Testis (tissue), 2 donors: ENCODE measurements at regions not wholly inside any gene's neighbourhood (a gene's known extent, or its start where the extent isn't known, plus 50 kb on each side); places are given as distances from the start of the nearest gene placed in this dataset.
"Not testable (repeated sequence)": the region's sequence is repeated elsewhere in the genome, so short reads cannot be mapped to it uniquely, and the experiment has no call there.

Experiments
- DNase-seq: peaks from one replicate; pipeline ENCODE4 v3.0.0-alpha.2; 2019
- H3K27ac ChIP-seq, 2 donors: fragments of 200-600 bp; sonication (generic); one replicate each; pipeline ENCODE4 v1.5.1; 2019
- H3K27me3 ChIP-seq: fragments of 200-600 bp; sonication (generic); one replicate; pipeline ENCODE4 v1.5.1; 2019
- H3K36me3 ChIP-seq: fragments of 200-600 bp; sonication (generic); one replicate; pipeline ENCODE4 v1.5.1; 2017; ENCODE audit warnings: low read depth; ENCODE audit errors: missing control alignments
- H3K4me1 ChIP-seq: fragments of 200-600 bp; sonication (generic); one replicate; pipeline ENCODE4 v1.5.1; 2019
- H3K4me3 ChIP-seq, 2 donors: fragments of 200-600 bp; sonication (generic); one replicate each; pipeline ENCODE4 v1.5.1; 2017 to 2019
- H3K9me3 ChIP-seq: fragments of 200-600 bp; sonication (generic); one replicate; pipeline ENCODE4 v1.5.1; 2017
- POLR2A ChIP-seq: fragments of 450-650 bp; IDR thresholded peaks from one replicate; pipeline ENCODE4 v1.6.1; 2017; ENCODE audit warnings: antibody characterized with exemption, mild to moderate bottlenecking, moderate library complexity
- WGBS, 2 donors: methylation state at CpG; one replicate each; pipeline ENCODE4 v1.1.5; 2018; 5-methylcytosine and 5-hydroxymethylcytosine counted together
- intact Hi-C: fragments of 100-400 bp; cut with DNase I; formaldehyde crosslinking; loops from one replicate; pipeline ENCODE4 v1.15.1; 2023; ENCODE audit warnings: low total_unique reads
- TF ChIP-seq, protein P1 (sequence below), 3 experiments: fragments of 450-650 bp in 2 of 3; fragments of 200-600 bp in 1 of 3; sonication (generic) in 1 of 3; IDR thresholded peaks; one replicate each; pipeline ENCODE4 v1.5.1; 2016 to 2019; ENCODE audit warnings: antibody characterized with exemption in 3 of 3, mild to moderate bottlenecking in 2 of 3, moderate library complexity in 1 of 3

DNA sequence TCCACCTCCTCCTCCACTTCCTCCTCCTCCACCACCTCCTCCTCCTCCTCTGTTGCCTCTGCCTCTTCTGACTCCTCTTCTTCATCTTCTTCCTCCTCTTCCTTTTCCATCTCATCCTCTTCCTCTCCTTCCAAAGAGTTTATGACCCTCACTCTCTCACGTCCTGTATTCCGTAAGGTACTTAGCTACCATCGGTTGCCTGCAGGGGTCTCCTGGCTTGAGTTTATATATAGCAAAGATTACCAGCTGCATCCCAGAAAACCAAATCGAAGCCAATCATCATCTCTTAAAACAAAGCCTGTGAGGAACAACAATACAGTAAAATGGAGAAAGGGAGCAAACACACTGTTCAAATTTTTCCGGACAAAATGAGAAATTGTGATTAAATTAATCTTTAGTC is 317.4 kb downstream of the C3orf38 start:
- intact Hi-C loops = no loop called here
- Histone ChIP-seq H3K4me3 (no peak overlapping the region), H3K27me3 (no peaks in the 10 kb centered on the region), H3K27ac (no peak overlapping the region), H3K9me3 (no peaks in the 10 kb centered on the region), H3K36me3 (no peaks in the 10 kb centered on the region), H3K4me1 (no peaks in the 10 kb centered on the region)
- no peak for DNase-seq
- WGBS, 2 donors = 69 to 74% methylated on average over 5 of the region's 5 CpGs
- no peak for TF ChIP-seq POLR2A
- TF ChIP-seq, protein P1, sequence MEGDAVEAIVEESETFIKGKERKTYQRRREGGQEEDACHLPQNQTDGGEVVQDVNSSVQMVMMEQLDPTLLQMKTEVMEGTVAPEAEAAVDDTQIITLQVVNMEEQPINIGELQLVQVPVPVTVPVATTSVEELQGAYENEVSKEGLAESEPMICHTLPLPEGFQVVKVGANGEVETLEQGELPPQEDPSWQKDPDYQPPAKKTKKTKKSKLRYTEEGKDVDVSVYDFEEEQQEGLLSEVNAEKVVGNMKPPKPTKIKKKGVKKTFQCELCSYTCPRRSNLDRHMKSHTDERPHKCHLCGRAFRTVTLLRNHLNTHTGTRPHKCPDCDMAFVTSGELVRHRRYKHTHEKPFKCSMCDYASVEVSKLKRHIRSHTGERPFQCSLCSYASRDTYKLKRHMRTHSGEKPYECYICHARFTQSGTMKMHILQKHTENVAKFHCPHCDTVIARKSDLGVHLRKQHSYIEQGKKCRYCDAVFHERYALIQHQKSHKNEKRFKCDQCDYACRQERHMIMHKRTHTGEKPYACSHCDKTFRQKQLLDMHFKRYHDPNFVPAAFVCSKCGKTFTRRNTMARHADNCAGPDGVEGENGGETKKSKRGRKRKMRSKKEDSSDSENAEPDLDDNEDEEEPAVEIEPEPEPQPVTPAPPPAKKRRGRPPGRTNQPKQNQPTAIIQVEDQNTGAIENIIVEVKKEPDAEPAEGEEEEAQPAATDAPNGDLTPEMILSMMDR (IDR thresholded peaks at IDR 0.05) = no peak

GRCh38 chr3:88469216-88469615 is 319.5 kb downstream of the C3orf38 start:
- Histone ChIP-seq H3K4me1 (no peaks in the 10 kb centered on the region), H3K27ac (no peak overlapping the region), H3K27me3 (no peaks in the 10 kb centered on the region), H3K36me3 (no peaks in the 10 kb centered on the region), H3K9me3 (no peaks in the 10 kb centered on the region), H3K4me3 (no peak overlapping the region)
- intact Hi-C loops = no loop called here
- no peak for DNase-seq
- 97 to 100% methylated on average over 1 of the region's 1 CpG for WGBS, 2 donors
- TF ChIP-seq POLR2A = no peak
- TF ChIP-seq, protein P1 (IDR thresholded peaks at IDR 0.05) = no peak

- Histone ChIP-seq H3K4me3 (no peak overlapping the region), H3K36me3 (no peaks in the 10 kb centered on the region), H3K9me3 (no peaks in the 10 kb centered on the region), H3K4me1 (no peaks in the 10 kb centered on the region), H3K27ac (no peak overlapping the region), H3K27me3 (no peaks in the 10 kb centered on the region)
- TF ChIP-seq POLR2A = no peak
- TF ChIP-seq, protein P1 (IDR thresholded peaks at IDR 0.05) = no peak
- DNase-seq = no peak
- intact Hi-C loops = no loop called here
- WGBS, 2 donors = 0 to 32% methylated on average over 1 of the region's 1 CpG
Observed at GRCh38 chr3:88478460-88478859, 328.7 kb downstream of the C3orf38 start.

DNA sequence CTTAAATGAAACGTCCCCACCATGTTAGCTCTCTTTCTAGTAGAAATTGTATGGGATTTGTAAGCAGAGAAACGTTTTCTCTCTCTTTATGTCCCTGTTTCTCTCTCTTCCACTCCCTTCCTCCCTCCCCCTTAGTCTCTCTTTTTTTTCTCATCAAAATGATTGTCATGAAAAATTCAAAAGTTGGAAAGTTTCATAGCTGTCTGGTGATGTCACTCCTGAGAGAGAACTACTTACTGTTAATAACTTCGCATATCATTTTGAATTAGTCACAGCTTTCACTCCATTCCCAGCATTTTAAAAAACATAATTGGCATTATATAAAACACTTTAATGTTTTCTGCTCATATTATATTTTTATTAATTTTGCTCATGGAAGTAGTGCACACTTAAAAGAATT is 331.1 kb downstream of the C3orf38 start:
- no peaks in the 10 kb centered on the region for H3K9me3 ChIP-seq
- WGBS, 2 donors = 74 to 76% methylated on average over 3 of the region's 3 CpGs
- intact Hi-C loops = no loop called here
- no peak overlapping the region for H3K27ac ChIP-seq
- no peaks in the 10 kb centered on the region for H3K27me3 ChIP-seq
- DNase-seq = no peak
- H3K4me1 ChIP-seq = no peaks in the 10 kb centered on the region
- TF ChIP-seq, protein P1 (IDR thresholded peaks at IDR 0.05) = no peak
- no peak for TF ChIP-seq POLR2A
- no peaks in the 10 kb centered on the region for H3K36me3 ChIP-seq
- H3K4me3 ChIP-seq = no peak overlapping the region

- Histone ChIP-seq H3K9me3 (no peaks in the 10 kb centered on the region), H3K27ac (no peak overlapping the region), H3K4me3 (no peak overlapping the region), H3K4me1 (no peaks in the 10 kb centered on the region), H3K27me3 (no peaks in the 10 kb centered on the region), H3K36me3 (no peaks in the 10 kb centered on the region)
- intact Hi-C loops = no loop called here
- no peak for DNase-seq
- TF ChIP-seq, protein P1 (IDR thresholded peaks at IDR 0.05) = no peak
- no peak for TF ChIP-seq POLR2A
Observed at GRCh38 chr3:88485001-88485400, 335.2 kb downstream of the C3orf38 start.

- intact Hi-C loops, H3K9me3 ChIP-seq, H3K36me3 ChIP-seq, DNase-seq, H3K4me3 ChIP-seq, H3K27me3 ChIP-seq, H3K27ac ChIP-seq, H3K4me1 ChIP-seq: not testable (repeated sequence)
- WGBS, 2 donors = 85 to 88% methylated on average over 13 to 15 of the region's 15 CpGs
Observed at GRCh38 chr3:88508818-88509217, 359.1 kb downstream of the C3orf38 start.
